ENCODE measurements at regions not wholly inside any gene's neighbourhood (a gene's known extent, or its start where the extent isn't known, plus 50 kb on each side); places are given as distances from the start of the nearest gene placed in this dataset.

DNA sequence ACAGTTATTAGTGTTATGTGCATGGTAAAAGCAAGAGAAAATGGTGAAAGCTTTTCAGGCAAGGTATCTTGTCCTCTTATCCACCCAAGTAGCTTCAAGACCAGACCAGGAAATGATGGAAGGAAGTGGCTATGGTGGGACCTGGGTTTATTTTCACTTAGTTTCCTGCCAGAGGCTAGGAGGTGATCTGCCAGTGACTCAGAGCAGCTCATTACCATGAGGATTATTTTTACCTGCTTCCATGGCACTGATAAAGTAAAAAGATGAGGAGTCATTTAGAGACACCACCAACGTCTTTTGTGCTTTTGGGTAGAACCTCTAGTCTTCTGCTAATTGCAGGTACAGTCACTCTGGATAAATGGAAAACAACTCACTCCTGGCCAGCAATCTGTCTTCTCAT, 339.9 kb upstream of the KIRREL3 start:
- ChIA-PET CTCF (ENCODE audit: unreplicated experiment) (no interaction called here), POLR2A (no interaction called here)
- intact Hi-C loops (cut with micrococcal nuclease; ENCODE audit: unreplicated experiment), result no loop called here
- Histone ChIP-seq H3K27ac (ENCODE audit: low read depth, low read length, poor library complexity, severe bottlenecking) (no peak overlapping the region), H3K79me2 (ENCODE audit: insufficient read depth, low read depth, low read length) (no peaks in the 10 kb centered on the region), H3K9me2 (ENCODE audit: insufficient read depth, low read length) (no peaks in the 10 kb centered on the region), H3K4me2 (ENCODE audit: low read length) (no peak overlapping the region), H3K9me3 (ENCODE audit: low read length) (no peaks in the 10 kb centered on the region), H3K36me3 (ENCODE audit: insufficient read depth, low read length) (no peaks in the 10 kb centered on the region), H2AFZ (ENCODE audit: low read length) (no peak overlapping the region), H3K4me1 (ENCODE audit: insufficient read depth, low read length, poor library complexity, severe bottlenecking) (no peaks in the 10 kb centered on the region), H3K4me3 (ENCODE audit: low read depth, low read length, poor library complexity, severe bottlenecking) (no peak overlapping the region), H4K20me1 (ENCODE audit: insufficient read depth, low read length) (no peaks in the 10 kb centered on the region)
- TF ChIP-seq, protein P1, sequence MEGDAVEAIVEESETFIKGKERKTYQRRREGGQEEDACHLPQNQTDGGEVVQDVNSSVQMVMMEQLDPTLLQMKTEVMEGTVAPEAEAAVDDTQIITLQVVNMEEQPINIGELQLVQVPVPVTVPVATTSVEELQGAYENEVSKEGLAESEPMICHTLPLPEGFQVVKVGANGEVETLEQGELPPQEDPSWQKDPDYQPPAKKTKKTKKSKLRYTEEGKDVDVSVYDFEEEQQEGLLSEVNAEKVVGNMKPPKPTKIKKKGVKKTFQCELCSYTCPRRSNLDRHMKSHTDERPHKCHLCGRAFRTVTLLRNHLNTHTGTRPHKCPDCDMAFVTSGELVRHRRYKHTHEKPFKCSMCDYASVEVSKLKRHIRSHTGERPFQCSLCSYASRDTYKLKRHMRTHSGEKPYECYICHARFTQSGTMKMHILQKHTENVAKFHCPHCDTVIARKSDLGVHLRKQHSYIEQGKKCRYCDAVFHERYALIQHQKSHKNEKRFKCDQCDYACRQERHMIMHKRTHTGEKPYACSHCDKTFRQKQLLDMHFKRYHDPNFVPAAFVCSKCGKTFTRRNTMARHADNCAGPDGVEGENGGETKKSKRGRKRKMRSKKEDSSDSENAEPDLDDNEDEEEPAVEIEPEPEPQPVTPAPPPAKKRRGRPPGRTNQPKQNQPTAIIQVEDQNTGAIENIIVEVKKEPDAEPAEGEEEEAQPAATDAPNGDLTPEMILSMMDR (conservative IDR thresholded peaks at IDR 0.05; ENCODE audit: low read length), result no peak
- no peak for TF ChIP-seq EZH2phosphoT487 (IDR thresholded peaks at IDR 0.05; ENCODE audit: borderline replicate concordance, low read depth, low read length)
- no TSS peak for BruUV-seq (replicated peaks)
- DNase-seq (ENCODE audit: low spot score), result no peak

DNA sequence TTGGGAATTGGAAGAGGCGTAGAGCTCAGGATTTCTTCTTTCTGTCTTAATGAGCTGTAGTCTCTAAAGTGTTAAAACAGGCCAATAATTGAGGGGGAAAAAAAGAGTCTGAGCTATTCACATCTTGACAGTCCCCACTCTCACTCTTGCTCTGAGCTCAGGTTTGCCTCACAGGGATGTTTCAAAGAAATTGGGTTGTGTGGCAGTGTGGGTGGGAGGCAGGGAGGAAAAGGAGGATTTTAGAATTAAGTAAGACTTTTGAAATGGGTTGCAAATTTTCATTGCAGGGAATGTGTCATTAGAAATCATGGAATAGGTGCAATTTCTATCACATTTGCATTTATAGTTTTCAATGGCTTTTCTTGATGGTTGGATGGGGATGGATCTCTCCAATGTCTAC, 338.8 kb upstream of the KIRREL3 start:
- POLR2A ChIA-PET, result interaction anchor here (0.7 kb wide), 1 partner anchor 27 kb away, joined by 3 read pairs; no protein-coding TSS in a partner anchor
- Histone ChIP-seq H3K4me1 (ENCODE audit: insufficient read depth, low read length, poor library complexity, severe bottlenecking) (no peaks in the 10 kb centered on the region), H3K9me2 (ENCODE audit: insufficient read depth, low read length) (no peaks in the 10 kb centered on the region), H3K4me2 (ENCODE audit: low read length) (no peak overlapping the region), H4K20me1 (ENCODE audit: insufficient read depth, low read length) (no peaks in the 10 kb centered on the region), H2AFZ (ENCODE audit: low read length) (no peak overlapping the region), H3K9me3 (ENCODE audit: low read length) (no peaks in the 10 kb centered on the region), H3K79me2 (ENCODE audit: insufficient read depth, low read depth, low read length) (no peaks in the 10 kb centered on the region), H3K36me3 (ENCODE audit: insufficient read depth, low read length) (no peaks in the 10 kb centered on the region), H3K4me3 (ENCODE audit: low read depth, low read length, poor library complexity, severe bottlenecking) (no peak overlapping the region), H3K27ac (ENCODE audit: low read depth, low read length, poor library complexity, severe bottlenecking) (no peak overlapping the region)
- CTCF ChIA-PET (ENCODE audit: unreplicated experiment), result no interaction called here
- TF ChIP-seq EZH2phosphoT487 (IDR thresholded peaks at IDR 0.05; ENCODE audit: borderline replicate concordance, low read depth, low read length), result no peak
- TF ChIP-seq, protein P1 (conservative IDR thresholded peaks at IDR 0.05; ENCODE audit: low read length), result no peak
- intact Hi-C loops (cut with micrococcal nuclease; ENCODE audit: unreplicated experiment), result no loop called here
- no TSS peak for BruUV-seq (replicated peaks)
- no peak for DNase-seq (ENCODE audit: low spot score)

DNA sequence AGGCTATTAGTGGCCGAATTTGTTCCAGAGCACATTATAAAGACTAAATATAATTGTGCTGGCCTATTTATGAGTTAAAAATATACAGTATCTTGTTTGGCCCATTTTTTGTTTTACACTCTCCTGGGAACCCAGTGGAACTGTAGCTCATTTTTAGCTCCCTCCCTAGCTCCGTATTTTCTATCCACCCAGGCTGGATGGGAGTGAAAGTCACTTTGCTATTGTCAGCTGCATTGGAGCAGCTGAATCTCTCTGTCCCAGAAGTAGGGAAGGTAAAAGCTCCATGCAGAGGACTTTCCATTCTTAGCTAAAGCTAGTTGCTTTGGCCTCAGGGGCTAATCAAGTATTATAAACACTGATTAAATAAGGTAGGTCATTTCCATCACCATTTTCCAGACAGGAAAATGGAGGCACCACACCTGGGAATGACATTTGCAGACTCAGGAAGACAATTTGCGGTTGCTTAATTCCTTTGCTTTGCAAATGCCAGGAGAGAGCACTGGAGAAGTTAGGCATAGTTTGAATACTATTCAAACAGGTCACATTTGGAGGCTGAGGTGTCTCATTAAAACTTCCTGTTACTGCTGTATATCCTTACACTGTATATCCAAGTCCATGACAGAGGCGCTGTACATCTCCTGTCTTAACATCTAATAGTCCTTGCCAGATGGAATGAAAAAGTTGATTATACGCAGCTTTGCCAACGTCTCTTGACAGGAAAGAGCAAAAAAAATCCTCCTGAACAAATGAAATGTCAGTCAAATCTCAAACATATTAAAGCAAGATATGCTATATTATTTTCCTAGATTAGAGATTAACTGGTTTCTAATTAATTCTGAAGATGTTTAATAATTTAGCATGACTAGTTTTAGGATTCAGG, 338.1 kb upstream of the KIRREL3 start:
- Histone ChIP-seq H3K4me1 (ENCODE audit: insufficient read depth, low read length, poor library complexity, severe bottlenecking) (no peaks in the 10 kb centered on the region), H3K27ac (ENCODE audit: low read depth, low read length, poor library complexity, severe bottlenecking) (no peak overlapping the region), H3K4me3 (ENCODE audit: low read depth, low read length, poor library complexity, severe bottlenecking) (no peak overlapping the region), H3K79me2 (ENCODE audit: insufficient read depth, low read depth, low read length) (no peaks in the 10 kb centered on the region), H4K20me1 (ENCODE audit: insufficient read depth, low read length) (no peaks in the 10 kb centered on the region), H3K9me2 (ENCODE audit: insufficient read depth, low read length) (no peaks in the 10 kb centered on the region), H3K4me2 (ENCODE audit: low read length) (no peak overlapping the region), H2AFZ (ENCODE audit: low read length) (no peak overlapping the region), H3K36me3 (ENCODE audit: insufficient read depth, low read length) (no peaks in the 10 kb centered on the region), H3K9me3 (ENCODE audit: low read length) (no peaks in the 10 kb centered on the region)
- BruUV-seq (replicated peaks), result no TSS peak
- no peak for TF ChIP-seq EZH2phosphoT487 (IDR thresholded peaks at IDR 0.05; ENCODE audit: borderline replicate concordance, low read depth, low read length)
- TF ChIP-seq, protein P1 (conservative IDR thresholded peaks at IDR 0.05; ENCODE audit: low read length), result no peak
- CTCF ChIA-PET (ENCODE audit: unreplicated experiment), result no interaction called here
- POLR2A ChIA-PET, result interaction anchor here (0.7 kb wide), 1 partner anchor 26 kb away, joined by 3 read pairs; no protein-coding TSS in a partner anchor
- intact Hi-C loops (cut with micrococcal nuclease; ENCODE audit: unreplicated experiment), result no loop called here
- no peak for DNase-seq (ENCODE audit: low spot score)
